Tongue (tissue), 1 donor: ENCODE measurements at regions not wholly inside any gene's neighbourhood (a gene's known extent, or its start where the extent isn't known, plus 50 kb on each side); places are given as distances from the start of the nearest gene placed in this dataset.

Source experiments
- DNase-seq: peaks from one replicate; pipeline ENCODE4 v3.0.0-alpha.2; 2015

GRCh38 chrX:142149919-142150318 lies 55.2 kb downstream of the MAGEC2 start:
- DNase-seq: no peak

- no peak for DNase-seq
These were observed 70.6 kb downstream of the MAGEC2 start for GRCh38 chrX:142134533-142134932.

- no peak for DNase-seq
These were observed 108.8 kb downstream of the MAGEC2 start for GRCh38 chrX:142096253-142096652.

- DNase-seq: peak; percentile 0
These were observed 109.3 kb downstream of the MAGEC2 start for GRCh38 chrX:142095651-142096245.

GRCh38 chrX:142089193-142089592 lies 115.9 kb downstream of the MAGEC2 start:
- DNase-seq: peak; percentile 9

- no peak for DNase-seq
These were observed 120.5 kb downstream of the MAGEC2 start for GRCh38 chrX:142084611-142085010.

GRCh38 chrX:142076633-142077032 lies 128.5 kb downstream of the MAGEC2 start:
- no peak for DNase-seq

GRCh38 chrX:142068365-142068764 lies 136.7 kb downstream of the MAGEC2 start:
- DNase-seq: no peak

GRCh38 chrX:142060191-142060590 lies 144.9 kb downstream of the MAGEC2 start:
- DNase-seq: no peak

- DNase-seq: no peak
These were observed 150.4 kb downstream of the MAGEC1 start for GRCh38 chrX:142054094-142054493.

GRCh38 chrX:142052238-142052637 lies 148.5 kb downstream of the MAGEC1 start:
- DNase-seq: no peak

GRCh38 chrX:142043196-142043595 lies 139.5 kb downstream of the MAGEC1 start:
- no peak for DNase-seq

GRCh38 chrX:142040906-142041305 lies 137.2 kb downstream of the MAGEC1 start:
- DNase-seq: no peak

- peak; percentile 26 for DNase-seq
These were observed 132.4 kb downstream of the MAGEC1 start for GRCh38 chrX:142036116-142036515.

GRCh38 chrX:142005532-142005931 lies 101.8 kb downstream of the MAGEC1 start:
- no peak for DNase-seq

- DNase-seq: no peak
These were observed 98.8 kb downstream of the MAGEC1 start for GRCh38 chrX:142002471-142002870.

- no peak for DNase-seq
These were observed 98.2 kb downstream of the MAGEC1 start for GRCh38 chrX:142001934-142002333.

GRCh38 chrX:141989815-141990214 lies 86.1 kb downstream of the MAGEC1 start:
- DNase-seq: no peak

- DNase-seq: no peak
These were observed 85.4 kb downstream of the MAGEC1 start for GRCh38 chrX:141989134-141989533.

GRCh38 chrX:141982296-141982695 lies 78.6 kb downstream of the MAGEC1 start:
- no peak for DNase-seq

GRCh38 chrX:141975839-141976238 lies 72.1 kb downstream of the MAGEC1 start:
- DNase-seq: no peak

- no peak for DNase-seq
These were observed 66.0 kb downstream of the MAGEC1 start for GRCh38 chrX:141969706-141970105.

GRCh38 chrX:141960578-141960977 lies 56.9 kb downstream of the MAGEC1 start:
- DNase-seq: no peak
